Ishikawa (cell line): ENCODE measurements at regions not wholly inside any gene's neighbourhood (a gene's known extent, or its start where the extent isn't known, plus 50 kb on each side); places are given as distances from the start of the nearest gene placed in this dataset.

ENCODE experiments used
- CEBPB ChIP-seq: IDR thresholded peaks from 2 replicates; pipeline ENCODE4 v1.6.1; 2012
- CREB1 ChIP-seq: IDR thresholded peaks from 2 replicates; pipeline ENCODE4 v1.6.1; 2012; ENCODE audit warnings: low read depth
- EGR1 ChIP-seq: IDR thresholded peaks from 2 replicates; pipeline ENCODE4 v1.6.1; 2012
- EP300 ChIP-seq: IDR thresholded peaks from 2 replicates; pipeline ENCODE4 v1.6.1; 2012; ENCODE audit warnings: borderline replicate concordance
- FOXM1 ChIP-seq: IDR thresholded peaks from 2 replicates; pipeline ENCODE4 v1.6.1; 2012; ENCODE audit warnings: low read depth, borderline replicate concordance
- MAX ChIP-seq: IDR thresholded peaks from 2 replicates; pipeline ENCODE4 v1.6.1; 2012
- RAD21 ChIP-seq: IDR thresholded peaks from 2 replicates; pipeline ENCODE4 v1.6.1; 2012; ENCODE audit warnings: low read depth
- REST ChIP-seq: IDR thresholded peaks from 2 replicates; pipeline ENCODE4 v1.6.1; 2012; ENCODE audit warnings: low read depth, mild to moderate bottlenecking
- TAF1 ChIP-seq: IDR thresholded peaks from 2 replicates; pipeline ENCODE4 v1.6.1; 2012; ENCODE audit warnings: low read depth, mild to moderate bottlenecking
- TCF12 ChIP-seq: IDR thresholded peaks from 2 replicates; pipeline ENCODE4 v1.6.1; 2012; ENCODE audit warnings: low read depth
- TEAD4 ChIP-seq: IDR thresholded peaks from 2 replicates; pipeline ENCODE4 v1.6.1; 2012
- YY1 ChIP-seq: IDR thresholded peaks from 2 replicates; pipeline ENCODE4 v1.6.1; 2012; ENCODE audit warnings: low read depth
- TF ChIP-seq, protein P1 (sequence below): IDR thresholded peaks from 2 replicates; pipeline ENCODE4 v1.6.1; 2012

GRCh38 chr6:90877616-90878015, 290.7 kb upstream of the MAP3K7 start:
- TF ChIP-seq RAD21 (no peak), CEBPB (no peak), TCF12 (no peak), MAX (no peak), YY1 (no peak), REST (no peak), TAF1 (no peak), EP300 (no peak), FOXM1 (no peak), EGR1 (no peak), CREB1 (no peak), TEAD4 (no peak)
- TF ChIP-seq, protein P1, sequence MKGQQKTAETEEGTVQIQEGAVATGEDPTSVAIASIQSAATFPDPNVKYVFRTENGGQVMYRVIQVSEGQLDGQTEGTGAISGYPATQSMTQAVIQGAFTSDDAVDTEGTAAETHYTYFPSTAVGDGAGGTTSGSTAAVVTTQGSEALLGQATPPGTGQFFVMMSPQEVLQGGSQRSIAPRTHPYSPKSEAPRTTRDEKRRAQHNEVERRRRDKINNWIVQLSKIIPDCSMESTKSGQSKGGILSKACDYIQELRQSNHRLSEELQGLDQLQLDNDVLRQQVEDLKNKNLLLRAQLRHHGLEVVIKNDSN, result no peak
